Stimulated activated CD8-positive, alpha-beta memory T cell treated with anti-CD3 and anti-CD28 coated beads, Interleukin-12 subunit alpha, Interleukin-12 subunit beta, amount 100 ng/mL, for 1 hour (primary cell): ENCODE measurements at regions not wholly inside any gene's neighbourhood (a gene's known extent, or its start where the extent isn't known, plus 50 kb on each side); places are given as distances from the start of the nearest gene placed in this dataset.

ENCODE experiments used
- DNase-seq: peaks from one replicate; pipeline ENCODE4 v3.0.0-alpha.2; 2020; ENCODE audit warnings: low read depth

- no peak for DNase-seq
These were observed 836.9 kb upstream of the CELF4 start for GRCh38 chr18:38402509-38402908.

GRCh38 chr18:38397094-38397493 is 831.5 kb upstream of the CELF4 start:
- no peak for DNase-seq

GRCh38 chr18:38386146-38386545 is 820.5 kb upstream of the CELF4 start:
- no peak for DNase-seq

DNA sequence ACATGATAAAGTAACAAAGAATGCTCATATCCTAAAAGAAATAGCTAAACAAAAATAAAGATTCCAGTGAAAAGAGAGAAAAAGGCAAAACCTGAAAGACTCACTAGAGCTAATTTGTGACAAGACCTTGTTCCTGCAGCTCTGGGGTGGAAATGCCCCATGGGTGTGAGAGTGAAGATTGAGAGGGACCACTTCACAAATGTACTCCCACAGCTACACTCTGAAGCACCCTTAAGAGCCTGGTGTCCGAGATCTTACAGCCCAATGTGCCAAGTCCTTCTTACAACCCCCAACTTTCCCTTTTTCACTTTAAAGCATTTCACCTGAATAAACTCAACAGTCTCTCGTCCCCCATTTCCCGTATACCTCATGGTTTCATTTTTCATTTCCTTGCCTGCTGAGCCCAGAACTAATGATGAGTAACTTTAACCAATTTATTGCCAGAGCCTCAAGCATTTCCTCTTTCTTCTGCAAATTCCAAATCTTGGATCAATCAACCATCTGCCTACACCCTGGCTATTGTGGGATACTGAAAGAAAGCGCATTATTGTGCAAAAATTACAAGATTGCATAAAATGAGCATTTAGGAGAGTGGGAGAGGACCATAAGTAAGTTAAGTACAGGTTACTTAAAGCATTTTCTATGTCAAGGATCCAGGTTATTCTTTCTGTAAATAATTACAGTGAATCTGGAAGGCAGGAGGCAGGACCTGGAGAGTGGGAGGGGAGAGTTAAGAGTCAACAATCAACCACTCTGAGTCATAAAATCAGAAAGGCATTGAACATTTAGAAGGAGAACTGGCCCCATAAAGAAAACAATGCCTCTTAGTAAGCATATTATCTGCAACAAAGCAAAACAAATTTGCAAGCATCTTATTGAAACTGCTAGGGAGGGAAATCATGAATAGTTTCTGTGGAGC is 804.4 kb upstream of the CELF4 start:
- no peak for DNase-seq

DNA sequence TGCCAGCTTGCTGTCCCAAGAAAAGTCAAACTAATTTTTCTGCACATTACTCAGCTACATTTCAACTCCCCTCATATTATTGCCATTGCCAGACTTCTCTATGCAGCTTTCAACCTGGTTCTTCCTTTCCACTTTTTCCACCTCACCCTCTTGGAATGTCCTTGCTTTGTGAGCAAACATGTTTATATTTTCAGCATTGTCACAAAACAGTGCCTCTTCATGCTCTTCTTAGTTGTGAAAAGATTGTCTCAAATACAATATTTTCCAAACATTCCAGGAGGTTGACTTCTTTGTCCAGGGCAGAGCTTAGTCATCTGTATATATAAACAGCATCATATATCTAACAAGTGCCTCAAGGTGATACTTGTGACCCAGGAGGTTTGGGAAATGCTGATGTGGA is 803.3 kb upstream of the CELF4 start:
- no peak for DNase-seq

GRCh38 chr18:38368246-38368645 is 802.6 kb upstream of the CELF4 start:
- DNase-seq: no peak

DNA sequence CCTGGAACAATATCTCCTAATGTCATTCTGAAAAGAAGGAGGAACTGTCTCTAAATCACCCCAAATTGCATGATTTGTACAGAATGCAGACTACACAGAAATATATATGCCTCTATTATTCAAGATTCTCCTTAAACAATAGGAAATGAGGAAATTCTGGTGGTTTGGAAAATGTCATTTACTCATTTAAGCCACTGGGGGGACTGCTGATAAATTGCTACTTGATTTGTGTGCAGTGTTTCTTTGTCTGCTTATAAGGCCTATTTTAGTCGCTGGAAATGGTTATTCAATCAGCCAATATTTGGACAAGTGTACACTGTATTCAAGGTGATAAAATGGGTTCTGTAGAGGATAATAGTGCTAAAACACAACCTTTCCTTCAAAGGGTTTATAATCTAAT is 801.9 kb upstream of the CELF4 start:
- DNase-seq: no peak

- no peak for DNase-seq
These were observed 796.7 kb upstream of the CELF4 start for GRCh38 chr18:38362286-38362792.

DNA sequence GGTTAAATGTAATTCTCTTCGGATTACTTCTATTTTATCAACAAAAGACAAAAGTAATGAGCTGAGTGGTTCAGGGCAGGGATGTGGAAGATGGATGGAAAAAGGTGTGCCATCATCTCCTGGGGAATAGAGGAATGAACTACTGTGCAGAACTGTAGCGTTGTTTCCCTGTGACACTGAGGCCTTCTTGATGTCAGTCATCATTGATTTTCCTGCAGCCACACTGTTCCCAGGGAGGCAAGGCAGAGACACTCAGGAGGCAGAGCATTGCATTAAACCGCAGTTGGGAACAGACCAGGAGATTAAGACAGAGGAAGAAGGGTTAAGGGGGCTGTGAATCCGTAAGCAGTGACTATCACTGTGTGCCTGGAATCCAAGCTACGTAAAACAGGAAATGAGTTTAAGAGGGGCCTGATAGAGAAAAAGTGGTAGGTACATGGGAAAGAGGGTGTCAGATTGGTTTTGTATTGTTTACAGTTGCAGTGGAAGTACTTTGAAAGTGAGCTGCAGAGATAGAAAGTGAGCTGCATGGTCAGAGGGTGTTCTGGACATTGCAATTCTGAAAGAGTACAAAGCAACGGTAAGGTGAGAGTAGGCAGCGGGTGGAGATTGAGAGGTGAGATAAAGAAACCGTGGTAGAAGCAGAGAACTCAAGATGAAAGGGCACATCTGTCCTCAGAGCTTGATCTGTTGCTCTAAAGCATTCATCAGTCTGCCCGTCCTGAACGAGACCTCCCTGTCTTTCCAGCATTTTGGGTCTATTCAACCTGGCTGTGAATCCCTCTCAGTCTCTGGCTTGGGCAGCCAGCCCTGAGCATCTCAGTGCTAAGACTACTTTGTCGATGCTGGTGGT is 793.4 kb upstream of the CELF4 start:
- DNase-seq: no peak

- no peak for DNase-seq
These were observed 787.6 kb upstream of the CELF4 start for GRCh38 chr18:38353149-38353548.

DNA sequence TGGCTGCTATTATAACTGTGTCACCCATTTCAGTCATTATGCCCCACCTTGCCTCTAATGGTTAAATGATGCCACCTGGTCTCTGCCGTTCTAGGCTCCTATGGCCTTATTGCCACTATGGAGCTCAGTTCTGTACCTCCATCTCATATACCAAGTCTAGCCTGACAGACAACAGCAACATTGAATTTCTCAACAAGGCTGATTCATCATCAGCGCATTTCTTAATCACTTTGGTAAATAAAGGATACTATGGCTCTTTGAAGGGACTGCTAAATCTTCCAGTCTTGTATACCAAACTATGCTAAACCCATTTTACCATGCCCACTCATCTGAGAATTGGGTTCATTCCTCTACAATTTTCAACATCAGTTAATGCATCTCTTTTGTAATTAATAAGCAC is 784.5 kb upstream of the CELF4 start:
- DNase-seq: no peak

- DNase-seq: no peak
These were observed 765.0 kb upstream of the CELF4 start for GRCh38 chr18:38330573-38330972.

DNA sequence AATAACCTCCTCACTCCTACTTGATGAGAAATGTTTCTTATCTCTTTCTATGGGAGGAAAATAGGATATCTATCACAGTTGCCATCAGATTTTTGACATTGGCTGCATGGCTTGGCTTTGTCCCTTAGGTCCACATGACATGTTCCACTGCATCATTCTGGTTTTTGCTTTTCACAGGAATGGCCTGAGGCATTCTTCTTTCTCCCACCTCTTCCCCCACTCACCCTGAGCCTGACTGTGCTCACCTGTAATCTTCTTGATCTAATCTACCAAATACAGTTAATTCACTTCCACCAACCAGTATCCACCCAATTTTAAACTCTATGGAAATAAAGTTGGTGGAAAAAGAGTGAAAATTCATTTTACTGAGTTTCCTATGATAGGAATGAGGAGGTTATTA is 763.5 kb upstream of the CELF4 start:
- DNase-seq: no peak

DNA sequence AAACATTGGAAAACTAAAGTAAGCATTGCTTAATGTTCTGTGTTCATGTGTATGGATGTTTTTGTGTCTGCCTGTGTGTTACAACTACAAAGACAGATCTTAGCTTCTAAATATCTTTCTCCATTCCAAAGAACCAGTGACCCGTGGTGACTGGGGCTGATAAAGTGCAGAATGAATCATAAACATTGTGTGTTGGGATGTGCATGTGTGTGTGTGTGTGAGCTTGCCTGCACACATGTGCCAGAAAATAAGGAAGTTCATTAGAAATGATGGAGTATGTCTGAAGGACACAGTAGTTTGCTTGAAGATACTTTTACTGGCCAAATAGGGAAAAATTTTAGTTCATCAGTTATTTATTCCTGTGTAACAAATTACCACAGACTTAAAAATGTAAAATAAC is 756.6 kb upstream of the CELF4 start:
- no peak for DNase-seq

DNA sequence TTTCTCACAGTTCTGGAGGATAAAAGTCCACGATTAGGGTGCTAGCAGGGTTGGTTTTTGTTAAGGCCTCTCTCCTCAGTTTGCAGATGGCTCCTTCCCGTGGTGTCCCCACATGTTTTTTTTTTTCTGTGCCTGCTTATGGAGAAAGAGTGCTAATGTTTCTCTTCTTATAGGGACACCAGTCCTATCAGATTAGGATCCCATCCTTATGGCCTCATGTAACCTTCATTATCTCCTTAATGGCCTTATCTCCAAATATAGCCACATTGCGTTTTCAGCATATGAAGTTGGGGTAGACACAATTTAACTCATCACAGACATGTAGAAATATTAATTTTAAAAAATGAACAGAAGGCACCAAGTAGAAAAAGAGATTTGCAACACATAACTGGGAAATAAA is 755.7 kb upstream of the CELF4 start:
- DNase-seq: no peak

DNA sequence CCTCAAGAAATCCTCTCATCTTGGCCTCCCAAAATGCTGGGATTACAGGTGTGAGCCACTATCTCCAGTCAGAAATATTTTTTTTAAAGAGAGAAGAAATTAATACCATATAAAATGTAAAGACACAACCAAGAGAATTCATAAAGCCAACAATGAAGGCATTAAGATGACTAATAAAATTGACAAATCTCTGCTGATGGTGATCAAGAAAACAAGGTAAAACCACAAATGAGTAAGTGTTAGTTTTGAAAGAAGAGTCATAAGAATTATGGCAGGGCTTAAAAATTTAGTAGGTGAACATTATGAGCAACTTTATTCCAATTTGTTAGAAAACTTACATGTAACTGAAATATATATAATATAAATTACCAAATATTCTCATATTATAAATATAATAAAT is 752.8 kb upstream of the CELF4 start:
- DNase-seq: no peak

GRCh38 chr18:38313831-38314230 is 748.2 kb upstream of the CELF4 start:
- DNase-seq: no peak

GRCh38 chr18:38312532-38312931 is 746.9 kb upstream of the CELF4 start:
- DNase-seq: no peak

- no peak for DNase-seq
These were observed 745.3 kb upstream of the CELF4 start for GRCh38 chr18:38310936-38311335.

DNA sequence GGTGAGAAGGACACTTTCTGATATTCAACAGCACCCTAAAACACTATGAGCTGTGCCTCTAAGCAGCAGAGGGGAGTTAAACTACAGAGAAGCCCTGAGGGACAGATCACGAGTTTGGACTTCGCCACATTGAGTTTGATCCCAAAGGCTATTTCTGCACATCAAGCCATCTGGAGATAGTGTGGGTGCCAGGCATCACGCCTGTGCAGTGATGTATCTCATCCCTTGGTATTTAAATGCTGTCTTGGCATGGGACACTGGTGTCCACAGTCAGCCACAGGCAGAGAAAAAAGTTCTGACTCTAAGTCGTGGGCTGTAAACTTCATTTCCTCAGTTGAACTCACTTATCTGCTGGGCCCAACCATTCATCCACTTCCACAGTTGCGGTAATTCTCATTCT is 742.3 kb upstream of the CELF4 start:
- DNase-seq: no peak

DNA sequence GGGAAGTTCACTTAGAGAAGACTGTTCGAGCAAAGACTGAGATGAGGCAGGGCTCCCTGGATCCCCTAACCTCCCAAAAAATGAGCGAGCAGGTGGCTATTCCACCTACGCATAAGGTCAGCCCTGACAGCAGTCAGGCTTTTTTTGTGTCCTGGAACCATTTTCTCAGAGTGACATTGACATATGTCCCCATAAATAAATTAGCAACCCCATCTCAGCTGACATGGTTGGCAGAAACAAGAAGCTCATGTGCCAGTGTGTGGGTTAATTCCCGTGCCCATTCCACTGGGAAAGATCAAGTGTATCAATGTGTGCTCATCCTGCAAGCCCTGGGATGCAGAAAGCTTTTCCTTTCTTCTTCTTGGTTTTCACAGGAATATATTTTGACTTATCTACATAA is 740.4 kb upstream of the CELF4 start:
- DNase-seq: no peak

DNA sequence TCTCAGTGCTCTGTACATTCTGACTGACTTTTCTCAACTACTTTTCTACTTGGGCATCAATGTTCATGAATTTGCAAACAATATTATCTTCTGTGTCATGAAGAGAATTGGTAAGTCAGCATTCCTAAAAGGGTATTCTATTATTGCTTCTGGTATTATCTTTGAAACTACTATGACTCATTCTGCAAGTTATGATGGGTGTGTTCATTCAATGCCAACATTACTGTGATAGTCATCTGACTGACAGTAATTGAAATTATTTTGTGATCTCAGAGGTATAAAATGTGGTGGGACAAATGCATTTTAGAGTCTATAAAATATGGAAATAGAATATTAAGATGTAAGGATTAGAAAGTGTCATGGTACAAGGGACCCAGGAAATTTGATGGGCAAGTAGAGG is 736.0 kb upstream of the CELF4 start:
- DNase-seq: no peak

GRCh38 chr18:38297910-38298309 is 732.3 kb upstream of the CELF4 start:
- DNase-seq: no peak
